Left cardiac atrium (tissue), 4 donors: ENCODE measurements at regions not wholly inside any gene's neighbourhood (a gene's known extent, or its start where the extent isn't known, plus 50 kb on each side); places are given as distances from the start of the nearest gene placed in this dataset.
"Not testable (repeated sequence)": the region's sequence is repeated elsewhere in the genome, so short reads cannot be mapped to it uniquely, and the experiment has no call there.

ENCODE experiments used
- ATAC-seq, 2 donors: fragments of 200-7000 bp; cut with Tn5 transposase; one replicate each; pipeline ENCODE4 v1.9.1; 2020; ENCODE audit warnings: mild to moderate bottlenecking in 2 of 2, moderate library complexity in 2 of 2
- DNase-seq: peaks from one replicate; pipeline ENCODE4 v3.0.0-alpha.2; 2020
- intact Hi-C, 2 donors: fragments of 100-400 bp; cut with DNase I; formaldehyde crosslinking; loops; one replicate each; pipeline versions ENCODE4 v1.14.1 to v1.15.1; 2022 to 2023
- donor health status: DM: no; HTN: yes; CAD: no.
- donor health status: DM: no; HTN: yes; CAD: no; lungs with severe emphysema.
- donor health status: DM: yes; HTN: yes; CAD: no.
- donor health status: Dilated cardiomyopathy.

DNA sequence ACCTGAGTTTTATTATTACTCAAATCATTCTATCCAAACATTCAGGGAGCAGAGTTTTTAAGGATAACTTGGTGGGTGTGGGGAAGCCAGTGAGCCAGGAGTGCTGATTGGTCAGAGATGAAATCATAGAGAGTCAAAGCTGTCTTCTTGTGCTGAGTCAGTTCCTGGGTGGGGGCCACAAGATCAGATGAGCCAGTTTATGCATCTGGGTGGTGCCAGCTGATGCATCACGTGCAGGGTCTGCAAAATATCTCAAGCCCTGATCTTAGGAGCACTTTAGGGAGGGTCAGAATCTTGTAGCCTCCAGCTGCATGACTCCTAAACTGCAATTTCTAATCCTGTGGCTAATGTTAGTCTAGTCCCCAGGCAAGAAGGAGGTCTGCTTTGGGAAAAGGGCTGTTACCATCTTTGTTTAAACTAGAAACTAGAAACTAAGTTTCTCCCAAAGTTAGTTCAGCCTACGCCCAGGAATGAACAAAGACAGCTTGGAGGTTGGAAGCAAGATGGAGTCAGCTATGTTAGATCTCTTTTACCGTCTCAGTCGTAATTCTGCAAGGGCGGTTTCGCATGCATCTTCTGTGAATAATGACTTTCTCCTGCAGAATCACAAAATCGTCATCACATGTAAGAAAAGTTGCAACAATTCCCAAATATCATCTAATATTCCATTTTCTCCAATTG, 97.5 kb downstream of the ZNF664 start:
- DNase-seq, intact Hi-C loops, ATAC-seq: not testable (repeated sequence)

DNA sequence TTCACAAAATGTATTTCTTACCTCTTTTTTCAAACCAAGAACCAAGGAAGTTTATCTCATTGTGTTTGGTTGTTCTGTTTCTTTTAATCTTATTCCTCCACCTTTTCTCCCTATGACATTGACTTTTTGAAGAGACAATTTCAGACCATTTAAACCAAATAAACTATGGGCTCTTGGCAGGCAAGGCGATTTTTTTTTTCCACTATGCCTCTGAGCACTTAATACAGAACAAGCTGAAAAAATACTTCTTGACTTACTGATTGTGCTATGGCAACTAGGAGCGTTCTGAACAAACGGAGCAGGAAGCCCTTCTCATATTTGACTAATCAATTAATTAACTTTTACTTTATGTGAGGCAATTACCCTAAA, 98.0 kb downstream of the ZNF664 start:
- intact Hi-C loops = no loop called here
- no peak for DNase-seq
- ATAC-seq = no peak

DNA sequence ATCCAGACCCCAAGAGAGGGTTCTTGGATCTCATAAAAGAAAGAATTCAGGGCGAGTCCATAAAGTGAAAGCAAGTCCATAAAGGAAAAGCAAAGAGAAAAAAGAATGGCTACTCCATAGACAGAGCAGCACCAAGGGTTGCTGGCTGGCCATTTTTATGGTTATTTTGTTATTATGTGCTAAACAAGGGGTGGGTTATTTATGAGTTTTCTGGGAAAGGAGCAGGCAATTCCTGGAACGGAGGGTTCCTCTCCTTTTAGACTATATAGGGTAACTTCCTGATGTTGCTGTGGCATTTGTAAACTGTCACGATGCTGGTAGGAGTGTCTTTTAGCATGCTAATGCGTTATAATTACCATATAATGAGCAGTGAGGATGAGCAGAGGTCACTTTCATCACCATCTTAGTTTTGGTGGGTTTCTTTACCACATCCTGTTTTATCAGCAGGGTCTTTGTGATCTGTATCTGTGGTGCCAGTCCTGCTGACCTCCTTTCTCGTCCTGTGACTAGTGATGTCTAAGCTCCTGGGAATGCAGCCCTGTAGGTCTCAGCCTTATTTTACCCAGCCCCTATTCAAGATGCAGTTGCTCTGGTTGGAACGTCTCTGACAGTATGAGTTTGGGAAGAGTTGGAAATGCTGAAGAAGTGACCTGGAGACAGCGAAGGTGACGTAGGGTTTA, 100.5 kb downstream of the ZNF664 start:
- ATAC-seq (no peak), DNase-seq (no peak)
- intact Hi-C loops = no loop called here

DNA sequence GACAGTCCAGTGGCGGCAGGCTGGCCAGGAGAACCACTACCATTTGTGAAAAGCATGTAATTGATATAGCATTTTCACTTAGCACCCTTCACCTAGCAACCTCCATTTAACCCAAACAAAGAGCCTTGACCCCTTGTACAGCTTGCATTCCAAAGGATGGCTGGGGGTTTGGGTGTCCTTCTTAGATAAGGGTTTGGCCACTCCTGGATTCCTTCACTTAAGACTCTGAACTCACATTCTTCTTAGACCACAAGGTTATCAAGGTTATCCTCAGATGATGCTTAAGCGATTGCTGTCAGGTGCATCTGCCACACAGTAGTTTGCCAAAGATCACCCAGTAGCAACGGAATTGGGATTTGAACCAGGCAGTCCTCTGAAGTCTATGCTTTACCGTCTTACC, 102.8 kb downstream of the ZNF664 start:
- no peak for ATAC-seq
- intact Hi-C loops = no loop called here
- no peak for DNase-seq

DNA sequence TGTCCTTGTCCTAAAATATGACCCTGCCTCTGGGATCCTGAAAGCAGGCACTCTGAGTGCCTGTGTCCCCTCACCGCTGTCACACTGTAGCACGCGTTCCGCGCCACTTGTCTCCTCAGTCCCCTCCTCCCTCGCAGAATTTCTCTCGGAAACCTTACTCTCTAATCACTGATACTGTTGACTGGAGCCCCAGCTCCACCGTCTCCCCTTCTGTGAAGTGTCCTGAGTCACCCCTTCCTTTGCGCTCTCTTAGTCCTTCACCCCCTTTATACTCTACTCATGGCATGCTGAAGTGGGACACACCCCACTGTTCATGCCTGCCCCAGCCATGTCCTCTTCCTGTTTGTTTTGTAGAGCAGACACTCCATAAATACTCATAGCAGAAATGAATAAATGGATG, 104.7 kb downstream of the ZNF664 start:
- ATAC-seq (no peak), DNase-seq (no peak)
- intact Hi-C loops = no loop called here

DNA sequence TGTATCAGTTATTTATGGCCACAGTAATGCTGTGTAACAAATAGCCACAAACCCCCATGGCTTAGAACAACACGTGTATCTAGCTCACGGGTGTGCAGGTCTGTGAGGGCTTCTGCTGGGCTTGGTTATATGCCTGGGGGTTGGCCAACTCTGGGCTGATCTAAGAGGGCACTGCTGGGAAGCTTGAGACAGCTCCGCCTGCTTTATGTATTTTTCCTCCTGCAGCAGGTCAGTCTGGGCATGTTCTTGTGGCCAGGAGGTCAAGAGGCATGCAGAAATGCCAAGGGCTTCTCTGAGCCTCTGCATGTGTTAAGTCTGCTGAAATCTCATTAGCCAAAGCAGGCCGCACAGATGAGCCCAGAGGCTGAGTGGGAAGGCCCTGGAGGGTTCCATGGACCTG, 105.8 kb downstream of the ZNF664 start:
- no peak for ATAC-seq
- intact Hi-C loops = no loop called here
- DNase-seq = no peak

DNA sequence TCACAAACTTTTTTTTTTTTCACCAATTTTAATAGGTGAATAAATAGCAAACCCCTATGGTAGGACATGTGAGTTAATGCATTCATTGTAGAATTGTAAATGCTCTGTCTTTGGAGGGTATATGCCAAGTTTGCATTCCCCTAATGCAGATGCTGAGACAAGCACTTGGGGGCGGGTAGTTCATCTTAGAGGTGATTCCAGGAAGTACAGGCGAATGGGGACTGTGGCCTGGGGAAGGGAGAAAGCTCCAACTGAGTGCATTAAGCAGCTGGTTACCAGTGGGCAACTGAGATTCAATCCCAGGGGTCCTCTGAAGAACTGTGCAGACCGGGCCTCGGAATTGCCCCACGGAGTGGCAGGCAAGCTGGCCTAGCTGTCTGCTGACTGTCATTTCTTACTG, 107.6 kb downstream of the ZNF664 start:
- no peak for ATAC-seq
- intact Hi-C loops = no loop called here
- no peak for DNase-seq

DNA sequence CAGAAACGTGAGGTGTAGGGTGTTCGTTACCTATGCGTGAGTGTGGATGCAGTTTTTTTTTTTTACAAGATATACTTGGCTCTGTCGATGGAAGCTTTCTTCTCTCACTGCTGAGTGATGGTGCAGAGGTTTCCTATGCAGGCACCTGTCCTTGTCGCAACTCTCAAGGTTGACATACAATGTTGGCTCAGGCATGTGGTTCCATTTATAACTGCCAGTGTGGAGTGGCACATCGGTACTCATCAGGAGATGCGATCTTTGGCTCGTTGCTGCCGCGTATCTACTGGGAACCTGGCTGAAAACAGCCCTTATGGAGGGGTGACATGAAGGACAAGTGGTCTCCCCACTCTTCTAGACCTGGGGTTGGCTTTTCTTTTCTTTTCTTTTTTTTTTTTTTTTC, 109.0 kb downstream of the ZNF664 start:
- no peak for DNase-seq
- intact Hi-C loops = no loop called here
- ATAC-seq = no peak

DNA sequence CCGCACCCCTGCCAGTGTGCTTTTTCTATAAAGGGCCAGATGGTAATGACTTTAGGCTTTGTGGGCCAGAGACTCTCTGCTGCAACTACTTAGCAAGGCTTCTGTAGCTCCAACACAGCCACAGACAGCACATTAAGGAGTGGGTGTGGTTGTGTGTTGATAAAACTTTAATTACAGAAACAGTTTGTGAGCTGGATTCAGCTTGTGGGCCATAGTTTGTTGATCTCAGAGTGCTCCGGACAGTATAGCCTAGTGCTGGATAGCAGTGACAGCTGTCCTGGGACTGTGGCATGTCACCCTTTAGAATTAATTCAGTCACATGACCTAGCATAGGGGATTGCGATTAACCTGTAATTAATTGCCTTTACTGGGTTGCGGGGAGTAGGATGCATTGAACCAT, 109.7 kb downstream of the ZNF664 start:
- no peak for ATAC-seq
- intact Hi-C loops = no loop called here
- DNase-seq = no peak

DNA sequence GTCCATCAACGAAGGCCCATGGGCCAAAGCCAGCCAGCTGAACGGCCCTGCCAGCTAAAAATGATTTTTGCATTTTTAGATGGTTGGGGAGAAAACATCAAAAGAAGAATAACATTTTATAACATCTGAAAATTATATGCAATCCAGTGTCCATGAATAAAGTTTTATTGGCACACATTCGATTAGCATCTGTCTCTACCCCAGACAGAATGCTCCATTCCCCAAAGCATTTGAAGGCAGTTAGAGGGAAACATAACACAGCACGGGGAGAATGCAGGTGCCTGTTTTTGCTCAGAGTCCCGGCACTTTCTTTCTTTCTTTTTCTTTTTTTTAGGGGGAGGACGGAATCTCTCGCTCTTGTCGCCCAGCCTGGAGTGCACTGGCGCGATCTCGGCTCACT, 110.7 kb downstream of the ZNF664 start:
- intact Hi-C loops = no loop called here
- no peak for DNase-seq
- no peak for ATAC-seq

DNA sequence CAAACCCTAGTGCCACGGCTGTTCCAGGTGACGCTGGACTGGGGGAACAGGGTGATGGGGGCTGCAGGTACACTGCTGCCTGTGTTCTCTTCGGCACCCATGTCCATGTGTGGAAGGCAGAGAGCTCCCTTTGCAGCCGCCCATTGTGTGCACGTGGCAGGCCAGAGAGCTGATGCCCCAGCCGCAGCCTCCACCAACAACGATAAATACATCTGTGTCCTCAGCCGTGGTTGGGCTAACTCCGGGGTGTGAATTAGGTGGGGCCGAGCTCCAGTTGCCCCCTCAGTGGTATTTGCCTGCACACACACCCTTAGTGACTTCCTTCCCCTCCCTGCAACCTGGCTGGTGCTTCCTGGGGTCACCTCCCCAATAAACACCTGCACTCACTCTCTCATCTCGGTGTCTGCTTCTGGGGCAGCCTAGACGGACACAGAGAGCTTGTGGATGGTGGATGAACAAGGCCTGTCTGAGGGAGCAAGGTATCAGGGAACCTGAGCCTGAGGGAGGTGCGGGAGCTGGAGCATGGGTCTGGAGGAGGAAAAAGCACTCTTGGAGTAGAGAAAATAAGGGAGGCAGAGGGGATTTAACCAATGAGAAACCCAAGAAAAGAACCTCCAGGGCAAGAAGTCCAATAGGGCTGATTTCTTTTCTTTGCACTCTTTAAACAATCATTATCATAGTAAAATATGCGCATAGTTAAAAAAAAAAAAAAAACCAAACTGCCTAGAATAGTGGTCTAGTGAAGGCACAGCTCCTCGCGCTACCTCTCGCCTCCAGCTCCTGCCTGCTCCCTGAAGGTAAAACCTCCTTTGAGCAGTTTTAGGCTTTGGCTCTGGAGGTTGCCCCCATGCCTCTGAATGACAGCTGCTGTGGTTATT, 112.6 kb downstream of the ZNF664 start:
- intact Hi-C loops = no loop called here
- DNase-seq = no peak
- no peak for ATAC-seq

DNA sequence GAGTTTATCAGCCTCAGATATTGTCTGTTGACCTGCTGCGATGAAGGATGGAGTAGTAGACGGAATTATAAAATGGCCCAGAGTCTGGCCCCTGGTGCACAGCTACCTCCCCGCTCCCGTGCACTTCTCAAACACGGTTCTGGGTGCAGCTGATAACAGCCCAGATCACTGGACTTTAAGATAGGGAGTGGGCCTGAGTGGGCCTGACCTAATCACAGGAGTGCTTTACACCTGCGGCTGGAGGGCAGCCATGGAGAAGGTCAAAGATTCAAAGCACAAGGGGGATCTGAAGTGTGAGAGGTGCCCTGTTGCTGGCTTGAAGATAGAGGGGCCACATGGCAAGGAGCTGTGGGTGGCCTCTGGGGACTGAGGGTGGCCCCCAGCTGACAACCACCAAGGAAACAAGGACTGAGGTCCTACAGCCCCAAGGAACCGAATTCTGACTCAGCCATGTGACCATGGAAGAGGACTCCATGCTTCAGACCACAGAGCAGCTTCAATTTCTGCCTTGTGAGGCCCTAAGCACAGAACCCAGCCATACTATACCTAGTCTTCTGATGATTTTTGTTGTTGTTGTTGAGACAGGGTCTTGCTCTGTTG, 113.4 kb downstream of the ZNF664 start:
- DNase-seq = no peak

DNA sequence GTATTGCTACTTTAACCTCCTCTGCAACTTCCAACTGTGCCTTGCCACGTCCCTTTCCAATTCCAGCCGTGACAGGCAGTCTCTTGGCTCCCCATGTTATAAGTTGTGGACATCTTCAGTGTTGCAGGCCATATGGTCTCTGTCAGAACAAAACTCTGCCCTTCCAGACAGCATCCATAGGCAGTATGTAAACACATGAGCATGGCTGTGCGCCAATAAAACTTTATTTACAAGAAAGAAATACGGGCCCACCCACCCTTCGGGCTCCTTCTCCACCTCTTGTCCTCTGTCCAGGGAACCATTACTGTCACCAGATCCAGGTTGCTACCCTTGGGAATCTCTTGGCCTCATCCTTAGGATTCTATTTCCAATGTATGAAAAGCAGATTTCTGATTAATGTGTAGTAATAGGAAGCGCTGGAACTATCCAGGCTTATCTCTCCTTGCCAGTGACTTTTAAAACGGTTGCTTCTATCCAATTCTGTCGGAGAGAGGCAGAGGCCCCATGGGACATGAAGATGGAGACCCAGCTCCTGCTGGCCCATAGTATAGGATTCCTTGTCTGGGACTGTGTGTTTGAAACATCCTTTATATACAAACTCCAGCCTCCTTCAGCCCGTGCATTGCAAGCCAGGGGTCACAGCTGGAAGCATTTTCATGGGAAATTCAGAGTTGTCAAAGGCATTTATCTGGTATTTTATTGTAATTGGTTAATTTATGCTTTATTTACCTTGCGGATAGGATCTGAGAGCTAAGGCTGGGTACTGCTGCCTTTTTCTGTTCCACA, 114.4 kb downstream of the ZNF664 start:
- DNase-seq = no peak
- intact Hi-C loops = no loop called here

More for the DNA sequence above, 113.4 kb downstream of the ZNF664 start:
- no peak for ATAC-seq
- intact Hi-C loops = no loop called here

DNA sequence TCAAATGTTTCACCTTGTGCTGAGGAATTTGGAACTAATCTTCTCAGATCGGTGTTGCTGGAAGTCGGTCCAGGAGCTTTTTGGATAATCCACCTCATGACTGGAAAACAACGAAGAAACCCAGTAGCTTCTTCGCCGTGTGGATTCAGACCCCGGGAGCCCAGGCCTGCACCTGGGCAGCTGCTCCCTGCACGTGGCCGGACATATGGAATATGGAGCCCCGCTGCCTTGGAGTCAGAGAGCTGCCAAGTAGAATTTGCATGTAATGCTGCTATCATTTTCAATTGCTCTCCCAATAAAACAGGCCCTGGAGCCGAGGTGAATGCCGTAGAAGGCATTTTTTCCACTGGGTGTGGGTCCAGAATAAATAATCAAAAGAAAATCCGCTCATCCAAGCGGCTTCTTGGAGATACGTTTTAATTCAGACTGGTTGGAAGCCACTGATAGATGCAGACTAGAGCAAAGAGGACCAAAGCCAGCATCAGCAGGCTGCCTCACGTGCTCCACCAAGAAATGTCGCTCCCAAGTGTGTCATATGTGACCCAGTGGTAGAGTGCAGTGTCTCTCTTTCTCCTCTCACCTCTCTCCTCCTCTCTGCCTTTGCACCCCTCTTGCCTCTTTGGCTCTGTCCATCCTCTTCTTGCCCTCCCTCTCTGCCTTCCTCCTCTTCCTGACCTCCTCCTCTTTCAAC, 115.3 kb downstream of the ZNF664 start:
- intact Hi-C loops = no loop called here
- DNase-seq = no peak
- no peak for ATAC-seq

More for the DNA sequence above, 114.4 kb downstream of the ZNF664 start:
- ATAC-seq = no peak

DNA sequence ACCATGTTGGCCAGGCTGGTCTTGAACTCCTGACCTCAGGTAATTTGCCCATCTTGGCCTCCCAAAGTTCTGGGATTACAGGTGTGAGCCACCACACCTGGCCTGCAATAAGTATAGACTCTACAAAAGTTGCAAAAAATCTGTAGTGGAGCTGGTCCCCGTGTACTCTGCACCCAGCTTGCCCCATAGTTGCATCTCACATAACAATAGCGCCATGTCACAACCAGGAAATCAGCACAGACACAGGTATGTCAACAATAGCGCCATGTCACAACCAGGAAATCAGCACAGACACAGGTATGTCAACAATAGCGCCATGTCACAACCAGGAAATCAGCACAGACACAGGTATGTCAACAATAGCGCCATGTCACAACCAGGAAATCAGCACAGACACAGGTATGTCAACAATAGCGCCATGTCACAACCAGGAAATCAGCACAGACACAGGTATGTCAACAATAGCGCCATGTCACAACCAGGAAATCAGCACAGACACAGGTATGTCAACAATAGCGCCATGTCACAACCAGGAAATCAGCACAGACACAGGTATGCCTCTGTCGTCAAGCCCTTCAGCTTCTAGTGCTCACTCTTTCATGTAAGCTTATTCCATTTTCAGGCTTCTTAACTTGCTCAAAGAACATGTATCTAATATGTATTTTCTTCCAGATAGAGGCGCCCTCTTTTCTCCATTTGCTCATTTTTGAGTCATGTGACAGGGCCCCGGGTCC, 116.3 kb downstream of the ZNF664 start:
- DNase-seq, ATAC-seq, intact Hi-C loops: not testable (repeated sequence)

DNA sequence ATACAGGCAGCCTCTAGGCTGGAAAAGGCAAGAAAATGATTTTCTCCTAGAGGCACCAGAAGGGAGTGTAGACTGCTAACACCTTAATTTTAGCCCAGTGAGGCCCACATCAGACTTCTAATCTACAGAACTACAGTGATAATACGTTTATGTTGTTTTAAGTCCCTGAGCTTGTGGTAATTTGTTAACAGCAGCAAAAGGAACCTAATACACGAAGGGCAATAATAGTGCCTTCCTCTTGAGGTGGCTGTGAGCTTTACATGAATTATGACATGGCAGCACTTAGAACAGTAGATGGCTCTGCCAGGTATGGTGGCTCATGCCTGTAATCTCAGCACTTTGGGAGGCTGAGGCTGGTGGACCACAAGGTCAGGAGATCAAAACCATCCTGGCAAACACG, 118.8 kb downstream of the ZNF664 start:
- DNase-seq = no peak
- no peak for ATAC-seq
- intact Hi-C loops = no loop called here

DNA sequence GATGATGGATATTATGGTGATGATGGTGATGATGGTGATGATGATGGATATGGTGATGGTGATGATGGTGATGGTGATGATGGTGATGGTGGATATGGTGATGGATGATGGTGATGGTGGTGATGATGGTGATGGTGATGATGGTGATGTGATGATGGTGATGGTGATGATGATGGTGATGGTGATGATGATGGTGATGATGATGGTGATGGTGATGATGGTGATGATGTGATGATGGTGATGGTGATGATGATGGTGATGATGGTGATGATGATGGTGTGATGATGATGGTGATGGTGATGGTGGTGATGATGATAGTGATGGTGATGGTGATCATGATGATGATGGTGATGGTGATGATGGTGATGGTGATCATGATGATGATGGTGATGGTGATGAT, 119.5 kb downstream of the ZNF664 start:
- intact Hi-C loops, ATAC-seq, DNase-seq: not testable (repeated sequence)

DNA sequence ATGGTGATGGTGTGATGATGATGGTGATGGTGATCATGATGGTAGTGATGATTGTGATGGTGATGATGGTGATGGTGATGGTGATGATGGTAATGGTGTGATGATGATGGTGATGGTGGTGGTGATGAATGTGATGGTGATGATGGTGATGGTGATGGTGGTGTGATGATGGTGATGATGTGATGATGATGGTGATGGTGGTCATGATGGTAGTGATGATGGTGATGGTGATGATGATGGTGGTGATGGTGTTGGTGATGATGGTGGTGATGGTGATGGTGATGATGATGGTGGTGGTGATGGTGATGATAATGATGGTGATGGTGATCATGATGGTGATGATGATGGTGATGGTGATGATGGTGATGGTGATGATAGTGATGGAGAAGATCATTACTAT, 120.3 kb downstream of the ZNF664 start:
- no peak for DNase-seq
- intact Hi-C loops = no loop called here
- ATAC-seq = no peak
